ENCODE measurements at regions not wholly inside any gene's neighbourhood (a gene's known extent, or its start where the extent isn't known, plus 50 kb on each side); places are given as distances from the start of the nearest gene placed in this dataset.

GRCh38 chr10:118853916-118854315, 99.1 kb upstream of the CACUL1 start:
- H3K27me3 ChIP-seq (ENCODE audit: control insufficient read depth, insufficient read depth, low read length), result peaks cover 7% of the 10 kb centered on the region
- H3K4me3 ChIP-seq (ENCODE audit: low read length), result no peak overlapping the region
- no peaks in the 10 kb centered on the region for H3K36me3 ChIP-seq (ENCODE audit: insufficient read depth, low read length)
- no peaks in the 10 kb centered on the region for H3K9me3 ChIP-seq (replicated peaks; ENCODE audit: low read length)
- no peak overlapping the region for H3K9ac ChIP-seq (ENCODE audit: low read depth, low read length)
- H3K4me2 ChIP-seq (ENCODE audit: low read length), result no peak overlapping the region
- no peaks in the 10 kb centered on the region for H3K4me1 ChIP-seq (ENCODE audit: control insufficient read depth, insufficient read depth, low read length)

GRCh38 chr10:118856106-118856505, 101.3 kb upstream of the CACUL1 start:
- no peak overlapping the region for H3K4me3 ChIP-seq (ENCODE audit: low read length)
- no peaks in the 10 kb centered on the region for H3K9me3 ChIP-seq (replicated peaks; ENCODE audit: low read length)
- H3K36me3 ChIP-seq (ENCODE audit: insufficient read depth, low read length), result no peaks in the 10 kb centered on the region
- H3K4me1 ChIP-seq (ENCODE audit: control insufficient read depth, insufficient read depth, low read length), result no peaks in the 10 kb centered on the region
- H3K4me2 ChIP-seq (ENCODE audit: low read length), result no peak overlapping the region
- peaks cover 9% of the 10 kb centered on the region for H3K27me3 ChIP-seq (ENCODE audit: control insufficient read depth, insufficient read depth, low read length)
- H3K9ac ChIP-seq (ENCODE audit: low read depth, low read length), result no peak overlapping the region

GRCh38 chr10:118865998-118866693, 111.4 kb upstream of the CACUL1 start:
- Histone ChIP-seq H3K9me3 (replicated peaks; ENCODE audit: low read length) (no peaks in the 10 kb centered on the region), H3K36me3 (ENCODE audit: insufficient read depth, low read length) (no peaks in the 10 kb centered on the region), H3K4me3 (ENCODE audit: low read length) (no peak overlapping the region), H3K9ac (ENCODE audit: low read depth, low read length) (no peak overlapping the region), H3K27me3 (ENCODE audit: control insufficient read depth, insufficient read depth, low read length) (no peaks in the 10 kb centered on the region), H3K4me2 (ENCODE audit: low read length) (no peak overlapping the region), H3K4me1 (ENCODE audit: control insufficient read depth, insufficient read depth, low read length) (peaks cover 12% of the 10 kb centered on the region)

GRCh38 chr10:118867768-118868167, 113.0 kb upstream of the CACUL1 start:
- Histone ChIP-seq H3K4me2 (ENCODE audit: low read length) (no peak overlapping the region), H3K27me3 (ENCODE audit: control insufficient read depth, insufficient read depth, low read length) (no peaks in the 10 kb centered on the region), H3K36me3 (ENCODE audit: insufficient read depth, low read length) (no peaks in the 10 kb centered on the region), H3K4me3 (ENCODE audit: low read length) (no peak overlapping the region), H3K4me1 (ENCODE audit: control insufficient read depth, insufficient read depth, low read length) (peaks cover 21% of the 10 kb centered on the region), H3K9me3 (replicated peaks; ENCODE audit: low read length) (no peaks in the 10 kb centered on the region), H3K9ac (ENCODE audit: low read depth, low read length) (no peak overlapping the region)

- no peak overlapping the region for H3K4me2 ChIP-seq (ENCODE audit: low read length)
- no peaks in the 10 kb centered on the region for H3K9me3 ChIP-seq (replicated peaks; ENCODE audit: low read length)
- H3K36me3 ChIP-seq (ENCODE audit: insufficient read depth, low read length), result no peaks in the 10 kb centered on the region
- no peak overlapping the region for H3K9ac ChIP-seq (ENCODE audit: low read depth, low read length)
- no peak overlapping the region for H3K4me3 ChIP-seq (ENCODE audit: low read length)
- H3K4me1 ChIP-seq (ENCODE audit: control insufficient read depth, insufficient read depth, low read length), result peaks cover 29% of the 10 kb centered on the region
- no peaks in the 10 kb centered on the region for H3K27me3 ChIP-seq (ENCODE audit: control insufficient read depth, insufficient read depth, low read length)
Measured at GRCh38 chr10:118868589-118868988, 113.8 kb upstream of the CACUL1 start.

GRCh38 chr10:118870467-118871243, 115.9 kb upstream of the CACUL1 start:
- no peak overlapping the region for H3K9ac ChIP-seq (ENCODE audit: low read depth, low read length)
- no peaks in the 10 kb centered on the region for H3K9me3 ChIP-seq (replicated peaks; ENCODE audit: low read length)
- H3K4me1 ChIP-seq (ENCODE audit: control insufficient read depth, insufficient read depth, low read length), result peaks cover 33% of the 10 kb centered on the region
- no peak overlapping the region for H3K4me3 ChIP-seq (ENCODE audit: low read length)
- H3K27me3 ChIP-seq (ENCODE audit: control insufficient read depth, insufficient read depth, low read length), result no peaks in the 10 kb centered on the region
- peak overlapping the region; percentile 65 for H3K4me2 ChIP-seq (ENCODE audit: low read length)
- no peaks in the 10 kb centered on the region for H3K36me3 ChIP-seq (ENCODE audit: insufficient read depth, low read length)

- Histone ChIP-seq H3K4me3 (ENCODE audit: low read length) (no peak overlapping the region), H3K4me2 (ENCODE audit: low read length) (peak overlapping the region; percentile 65), H3K36me3 (ENCODE audit: insufficient read depth, low read length) (no peaks in the 10 kb centered on the region), H3K27me3 (ENCODE audit: control insufficient read depth, insufficient read depth, low read length) (no peaks in the 10 kb centered on the region), H3K9me3 (replicated peaks; ENCODE audit: low read length) (no peaks in the 10 kb centered on the region), H3K9ac (ENCODE audit: low read depth, low read length) (no peak overlapping the region), H3K4me1 (ENCODE audit: control insufficient read depth, insufficient read depth, low read length) (peaks cover 33% of the 10 kb centered on the region)
Measured at GRCh38 chr10:118871244-118871865, 116.6 kb upstream of the CACUL1 start.

- H3K36me3 ChIP-seq (ENCODE audit: insufficient read depth, low read length), result no peaks in the 10 kb centered on the region
- no peaks in the 10 kb centered on the region for H3K27me3 ChIP-seq (ENCODE audit: control insufficient read depth, insufficient read depth, low read length)
- no peaks in the 10 kb centered on the region for H3K9me3 ChIP-seq (replicated peaks; ENCODE audit: low read length)
- no peak overlapping the region for H3K4me2 ChIP-seq (ENCODE audit: low read length)
- H3K4me1 ChIP-seq (ENCODE audit: control insufficient read depth, insufficient read depth, low read length), result peaks cover 33% of the 10 kb centered on the region
- H3K9ac ChIP-seq (ENCODE audit: low read depth, low read length), result no peak overlapping the region
- no peak overlapping the region for H3K4me3 ChIP-seq (ENCODE audit: low read length)
Measured at GRCh38 chr10:118873091-118873737, 118.4 kb upstream of the CACUL1 start.

- peaks cover 33% of the 10 kb centered on the region for H3K4me1 ChIP-seq (ENCODE audit: control insufficient read depth, insufficient read depth, low read length)
- H3K4me2 ChIP-seq (ENCODE audit: low read length), result no peak overlapping the region
- H3K9me3 ChIP-seq (replicated peaks; ENCODE audit: low read length), result no peaks in the 10 kb centered on the region
- H3K4me3 ChIP-seq (ENCODE audit: low read length), result no peak overlapping the region
- H3K36me3 ChIP-seq (ENCODE audit: insufficient read depth, low read length), result no peaks in the 10 kb centered on the region
- no peaks in the 10 kb centered on the region for H3K27me3 ChIP-seq (ENCODE audit: control insufficient read depth, insufficient read depth, low read length)
- H3K9ac ChIP-seq (ENCODE audit: low read depth, low read length), result no peak overlapping the region
Measured at GRCh38 chr10:118873738-118874105, 119.0 kb upstream of the CACUL1 start.

- Histone ChIP-seq H3K9me3 (replicated peaks; ENCODE audit: low read length) (no peaks in the 10 kb centered on the region), H3K4me3 (ENCODE audit: low read length) (no peak overlapping the region), H3K4me1 (ENCODE audit: control insufficient read depth, insufficient read depth, low read length) (peaks cover 33% of the 10 kb centered on the region), H3K27me3 (ENCODE audit: control insufficient read depth, insufficient read depth, low read length) (no peaks in the 10 kb centered on the region), H3K36me3 (ENCODE audit: insufficient read depth, low read length) (no peaks in the 10 kb centered on the region), H3K9ac (ENCODE audit: low read depth, low read length) (no peak overlapping the region), H3K4me2 (ENCODE audit: low read length) (no peak overlapping the region)
Measured at GRCh38 chr10:118874171-118874570, 119.4 kb upstream of the CACUL1 start.

GRCh38 chr10:118875087-118875486, 120.3 kb upstream of the CACUL1 start:
- H3K9me3 ChIP-seq (replicated peaks; ENCODE audit: low read length), result no peaks in the 10 kb centered on the region
- H3K4me1 ChIP-seq (ENCODE audit: control insufficient read depth, insufficient read depth, low read length), result peaks cover 32% of the 10 kb centered on the region
- H3K4me3 ChIP-seq (ENCODE audit: low read length), result no peak overlapping the region
- no peak overlapping the region for H3K9ac ChIP-seq (ENCODE audit: low read depth, low read length)
- no peaks in the 10 kb centered on the region for H3K36me3 ChIP-seq (ENCODE audit: insufficient read depth, low read length)
- no peaks in the 10 kb centered on the region for H3K27me3 ChIP-seq (ENCODE audit: control insufficient read depth, insufficient read depth, low read length)
- no peak overlapping the region for H3K4me2 ChIP-seq (ENCODE audit: low read length)
